ENCODE measurements at regions not wholly inside any gene's neighbourhood (a gene's known extent, or its start where the extent isn't known, plus 50 kb on each side); places are given as distances from the start of the nearest gene placed in this dataset.

GRCh38 chr3:157916672-157917071, 189.5 kb downstream of the SHOX2 start:
- no peak overlapping the region for H2BK20ac ChIP-seq (ENCODE audit: low read depth, low read length, poor library complexity, severe bottlenecking)
- H3K23me2 ChIP-seq (ENCODE audit: insufficient read length, low read depth, low read length, poor library complexity, severe bottlenecking): no peaks in the 10 kb centered on the region
- H3K27me3 ChIP-seq (ENCODE audit: insufficient read depth, low read length): no peaks in the 10 kb centered on the region
- H3K9me3 ChIP-seq (ENCODE audit: control insufficient read depth, low read depth, low read length): no peaks in the 10 kb centered on the region
- no peak overlapping the region for H2BK15ac ChIP-seq (ENCODE audit: low read depth, low read length)
- H2BK5ac ChIP-seq (ENCODE audit: insufficient read length, low read length): no peak overlapping the region
- no peaks in the 10 kb centered on the region for H3K79me1 ChIP-seq (ENCODE audit: insufficient read depth, low read depth, low read length, poor library complexity, severe bottlenecking)
- H4K91ac ChIP-seq (ENCODE audit: insufficient read length, low read depth, low read length): no peak overlapping the region
- H3K4me1 ChIP-seq (ENCODE audit: insufficient read depth, low read length): peaks cover 2% of the 10 kb centered on the region; the same call in 1 of the 2 replicates
- no peaks in the 10 kb centered on the region for H4K20me1 ChIP-seq (ENCODE audit: control insufficient read depth, insufficient read depth, insufficient read length)
- no peaks in the 10 kb centered on the region; the same call in 1 of the 2 replicates for H3K27me3 Mint-ChIP-seq (ENCODE audit: low read depth)
- no peak overlapping the region for H3K56ac ChIP-seq (ENCODE audit: insufficient read length, low read depth, low read length)
- no peak overlapping the region for H4K8ac ChIP-seq (replicated peaks; ENCODE audit: insufficient read length, low read depth, low read length)
- H3K14ac ChIP-seq (ENCODE audit: insufficient read depth, low read length): no peak overlapping the region
- H3K4me2 ChIP-seq (ENCODE audit: insufficient read depth, insufficient read length, low read length): no peak overlapping the region
- no peak overlapping the region for H3K9ac ChIP-seq (ENCODE audit: extremely low read depth, insufficient read length, low read length)
- H2AK5ac ChIP-seq (ENCODE audit: insufficient read length, low read length): no peak overlapping the region
- DNase-seq: no peak
- no peak overlapping the region for H4K5ac ChIP-seq (ENCODE audit: insufficient read length, low read depth, low read length)
- no peak overlapping the region for H2AFZ ChIP-seq (ENCODE audit: low read length)
- TF ChIP-seq CTCF (conservative IDR thresholded peaks at IDR 0.05): no peak
- no peak overlapping the region for H3K27ac ChIP-seq (ENCODE audit: insufficient read length, low read depth, low read length)
- H2BK120ac ChIP-seq (ENCODE audit: low read depth, low read length, poor library complexity, severe bottlenecking): no peak overlapping the region
- H2BK12ac ChIP-seq (ENCODE audit: insufficient read length, low read depth, low read length): no peak overlapping the region
- no peak overlapping the region for H3K4me3 Mint-ChIP-seq
- H3K4me1 Mint-ChIP-seq: peaks cover 7 to 8% of the 10 kb centered on the region in 2 experiments
- no peak overlapping the region for H3K18ac ChIP-seq (ENCODE audit: insufficient read length, low read depth, low read length)
- H3K36me3 Mint-ChIP-seq (ENCODE audit: insufficient read depth in 1 of 3, low read depth in 3 of 3): no peaks in the 10 kb centered on the region; a peak in 1 of 7 replicates
- H3K4ac ChIP-seq (ENCODE audit: low read depth, low read length): no peak overlapping the region
- no peak overlapping the region for H3K23ac ChIP-seq (ENCODE audit: insufficient read length, low read depth, low read length)
- H3K79me2 ChIP-seq (ENCODE audit: insufficient read depth, low read length): no peaks in the 10 kb centered on the region
- H3K27ac Mint-ChIP-seq: no peak overlapping the region
- no peaks in the 10 kb centered on the region for H3K9me3 Mint-ChIP-seq
- H3T11ph ChIP-seq (ENCODE audit: low read length): no peak overlapping the region
- WGBS (ENCODE audit: extremely low coverage, insufficient read length, low lambda C conversion rate): no CpG with 5 or more reads among the region's 3 CpGs

Data from H9 (cell line).